Pons (tissue), 1 donor: ENCODE measurements at regions not wholly inside any gene's neighbourhood (a gene's known extent, or its start where the extent isn't known, plus 50 kb on each side); places are given as distances from the start of the nearest gene placed in this dataset.
"Not testable (repeated sequence)": the region's sequence is repeated elsewhere in the genome, so short reads cannot be mapped to it uniquely, and the experiment has no call there.

Experiments used
- DNase-seq: peaks from one replicate; pipeline ENCODE4 v3.0.0-alpha.2; 2016; ENCODE audit warnings: low spot score

DNA sequence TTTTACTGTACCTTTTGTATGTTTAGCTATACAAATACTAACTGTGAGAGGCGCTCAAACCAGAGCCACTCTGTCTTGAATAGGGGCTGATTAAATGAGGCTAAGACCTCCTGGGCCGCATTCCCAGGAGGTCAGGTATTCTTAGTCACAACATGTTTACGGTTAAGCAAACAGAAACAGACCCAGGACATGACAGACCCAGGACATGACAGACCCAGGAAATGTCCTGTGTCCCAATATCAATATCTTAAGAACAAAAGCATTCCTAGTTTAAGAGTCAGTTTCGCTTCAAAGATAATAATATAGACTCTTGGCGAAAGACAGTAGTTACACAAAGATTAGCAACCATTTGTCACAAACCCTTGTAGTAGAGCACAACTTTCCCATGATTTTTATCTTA lies 304.5 kb downstream of the CCSER2 start:
- DNase-seq, result no peak

DNA sequence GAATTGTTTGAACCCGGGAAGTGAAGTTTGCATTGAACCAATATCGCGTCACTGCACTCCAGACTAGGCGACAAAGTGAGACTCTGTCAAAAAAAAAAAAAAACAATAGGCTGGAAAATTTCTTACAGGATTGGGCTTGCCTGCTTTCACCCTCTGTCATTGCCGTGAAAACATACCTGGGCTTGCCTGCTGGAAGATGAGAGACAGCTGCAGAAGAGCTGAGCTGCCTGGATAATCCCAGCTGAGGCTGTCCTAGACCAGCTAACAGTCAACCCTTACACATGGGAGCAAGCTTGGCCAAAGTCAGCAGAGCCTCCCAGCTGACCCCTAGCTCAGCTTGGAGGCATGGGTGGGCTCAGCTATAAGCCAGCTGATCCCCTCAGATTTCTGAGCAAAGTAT lies 306.2 kb downstream of the CCSER2 start:
- no peak for DNase-seq

DNA sequence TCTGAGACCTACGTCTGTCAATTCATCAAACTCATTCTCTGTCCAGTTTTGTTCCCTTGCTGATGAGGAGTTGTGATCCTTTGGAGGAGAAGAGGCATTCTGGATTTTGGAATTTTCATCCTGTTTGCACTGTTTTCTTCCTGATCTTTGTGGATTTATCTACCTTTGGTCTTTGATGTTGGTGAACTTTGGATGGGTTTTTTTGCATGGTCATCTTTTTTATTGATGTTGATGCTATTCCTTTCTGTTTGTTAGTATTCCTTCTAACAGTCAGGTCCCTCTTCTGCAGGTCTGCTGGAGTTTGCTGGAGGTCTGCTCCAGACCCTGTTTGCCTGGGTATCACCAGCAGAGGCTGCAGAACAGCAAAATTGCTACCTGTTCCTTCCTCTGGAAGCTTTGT lies 322.2 kb downstream of the CCSER2 start:
- DNase-seq, result not testable (repeated sequence)

DNA sequence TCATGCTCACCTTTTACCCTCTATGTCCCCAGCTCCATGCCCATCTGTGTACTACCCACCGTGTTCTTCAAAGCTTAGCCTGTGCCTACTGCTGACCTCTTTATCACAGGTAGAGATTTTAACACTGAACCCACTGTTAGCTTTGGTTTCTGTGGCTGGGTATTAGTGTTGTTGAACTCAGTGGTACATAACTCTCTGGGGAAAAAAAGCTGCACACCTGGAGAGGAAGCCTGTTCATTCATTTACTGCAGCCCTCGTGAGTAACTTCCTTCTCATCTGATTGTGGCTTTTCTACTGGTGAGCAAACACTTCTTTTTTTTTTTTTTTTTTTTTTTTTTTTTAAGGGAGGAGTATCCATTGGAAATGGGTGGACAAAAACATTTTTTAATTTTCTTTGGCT lies 326.3 kb downstream of the CCSER2 start:
- DNase-seq, result no peak

DNA sequence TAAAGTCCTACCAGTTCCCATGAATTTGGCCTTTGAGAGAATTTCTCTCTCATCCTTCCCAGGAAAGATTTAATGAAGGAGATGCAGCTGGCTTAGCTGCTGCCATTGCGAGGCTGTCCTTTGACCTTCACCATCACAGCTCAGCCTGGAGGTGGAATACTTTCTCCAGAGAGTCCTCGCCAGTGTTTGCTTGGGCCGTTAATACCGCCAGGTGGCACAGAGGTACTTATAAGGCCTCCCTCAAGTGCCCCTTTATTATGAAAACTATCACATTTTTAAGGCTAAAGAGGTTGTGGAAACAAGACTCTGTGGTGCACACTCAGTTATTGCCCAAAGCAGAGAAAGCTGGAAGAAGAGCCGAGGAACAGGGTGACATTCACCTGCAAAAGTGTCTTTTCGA lies 330.6 kb downstream of the CCSER2 start:
- DNase-seq, result no peak

DNA sequence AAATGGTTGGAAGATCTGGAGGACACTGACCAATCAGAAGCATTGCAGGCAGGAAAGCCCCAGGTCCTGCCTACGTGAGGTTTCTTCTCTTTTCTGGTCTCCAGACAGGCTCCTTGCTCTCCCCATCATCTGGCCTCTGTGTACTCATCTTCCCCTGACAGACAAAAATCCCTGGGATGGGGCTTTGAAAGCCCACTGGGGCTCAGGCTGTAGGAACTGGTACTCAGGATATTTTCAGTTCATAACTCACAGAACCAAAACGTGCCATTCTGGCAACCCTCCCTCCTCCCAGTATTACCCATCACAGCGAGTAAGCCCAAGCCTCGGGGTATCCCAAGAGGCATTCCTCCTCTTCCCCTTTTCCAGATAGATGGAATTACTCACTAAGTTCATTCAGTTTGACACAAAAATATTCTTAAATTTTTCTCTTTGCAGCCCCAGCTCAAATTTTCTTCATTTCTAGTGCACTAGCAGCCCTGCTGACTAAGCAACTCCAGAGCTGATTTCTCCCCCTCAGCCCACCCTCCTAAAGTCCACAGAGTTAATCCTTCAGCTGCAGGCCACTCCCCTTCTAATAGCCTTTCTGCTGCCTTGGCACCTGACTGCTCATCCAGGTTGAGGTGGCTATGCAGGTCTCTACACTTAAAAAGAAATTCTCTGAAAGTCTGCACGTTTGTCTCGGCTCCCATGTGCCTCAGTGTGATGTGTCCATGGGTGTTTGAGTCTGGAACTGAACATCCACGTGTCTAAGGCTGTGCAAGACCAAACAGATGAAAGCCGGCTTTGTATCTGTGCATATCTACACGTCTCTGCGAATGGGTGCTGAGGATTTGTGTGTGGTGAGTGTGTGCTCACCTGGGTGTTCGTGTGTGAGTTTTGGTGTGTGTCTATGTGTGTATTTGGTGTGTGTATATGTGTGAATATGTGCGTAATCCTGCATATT lies 331.4 kb downstream of the CCSER2 start:
- DNase-seq, result no peak

DNA sequence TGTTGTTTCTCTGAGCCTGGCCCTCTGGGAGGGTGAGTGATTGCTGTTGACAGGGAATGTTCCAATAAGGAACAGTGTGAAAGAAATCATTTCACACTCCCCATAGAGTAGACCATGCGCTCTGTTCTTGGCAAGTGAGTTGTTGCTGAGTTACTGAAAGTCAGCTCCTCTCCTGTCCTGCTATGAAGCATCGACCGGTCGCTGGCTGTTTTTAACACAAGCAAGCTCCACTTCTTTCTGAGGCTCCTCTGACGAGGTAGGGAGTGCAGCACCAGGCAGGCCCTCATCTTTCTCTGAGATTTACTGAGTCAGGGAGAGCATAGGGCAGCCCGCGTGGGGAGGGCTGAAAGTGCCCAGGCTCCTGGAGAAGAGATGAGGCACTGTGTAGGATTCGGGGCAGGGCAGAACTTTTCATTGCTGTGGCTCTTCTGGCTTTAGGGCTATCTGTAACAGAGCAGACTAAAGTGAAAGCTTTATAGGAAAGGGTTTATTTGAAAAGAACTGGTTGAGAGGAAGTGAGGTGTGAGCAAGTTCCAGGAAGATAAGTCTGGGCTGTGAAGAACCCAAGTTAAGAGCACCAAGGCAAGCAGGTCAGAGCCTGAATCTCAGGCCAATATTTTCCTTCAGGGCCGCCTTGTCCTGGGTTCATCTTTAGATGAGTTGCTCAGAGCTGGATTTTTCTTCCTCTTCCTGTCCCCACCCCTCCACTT lies 332.2 kb downstream of the CCSER2 start:
- no peak for DNase-seq

DNA sequence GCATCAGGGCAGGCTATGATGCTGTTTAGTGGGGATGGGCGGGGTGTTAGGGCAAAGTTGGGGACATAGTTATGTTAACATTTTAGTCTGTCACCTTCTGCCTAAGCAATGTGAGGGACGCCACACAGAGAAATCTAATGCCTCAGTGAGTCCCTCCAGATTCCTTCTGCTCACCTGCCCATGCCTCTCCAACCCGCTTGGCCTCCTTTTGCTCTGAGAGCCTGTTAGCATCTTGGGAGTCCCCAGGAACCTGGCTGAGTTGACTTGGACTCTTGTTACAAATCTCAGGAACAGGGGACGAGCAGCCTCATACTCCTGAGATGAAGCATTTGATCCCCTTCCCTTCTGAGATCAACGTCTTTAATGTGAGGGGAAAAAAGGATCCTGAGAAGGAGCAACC lies 336.8 kb downstream of the CCSER2 start:
- no peak for DNase-seq

DNA sequence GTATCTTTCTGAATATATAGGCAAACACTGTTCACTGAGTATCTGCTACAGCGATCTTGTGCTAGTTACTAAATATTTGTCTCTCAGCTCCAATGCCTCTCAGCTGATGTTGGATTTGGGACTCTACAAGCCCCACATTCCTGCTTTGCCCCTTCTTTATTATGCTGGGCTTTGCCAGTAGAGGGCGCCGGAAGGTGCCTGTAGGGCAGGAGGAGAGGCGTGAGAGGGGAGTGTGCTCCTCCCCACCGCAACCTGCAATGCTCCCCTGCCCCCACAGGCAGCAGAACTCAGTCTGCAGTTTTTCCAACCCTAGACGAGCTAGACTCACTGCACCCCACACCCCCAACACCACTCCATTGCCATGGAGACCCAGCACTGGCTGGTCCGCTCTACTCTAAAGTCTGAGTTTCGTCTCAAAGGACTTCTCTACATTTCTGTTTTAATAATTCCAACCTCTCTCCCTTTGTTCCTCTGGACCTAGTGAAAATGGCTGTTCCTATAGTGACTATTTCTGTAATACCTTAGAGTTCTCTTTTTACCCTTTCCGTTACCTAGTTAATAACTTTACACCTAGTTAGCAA lies 337.6 kb downstream of the CCSER2 start:
- no peak for DNase-seq

DNA sequence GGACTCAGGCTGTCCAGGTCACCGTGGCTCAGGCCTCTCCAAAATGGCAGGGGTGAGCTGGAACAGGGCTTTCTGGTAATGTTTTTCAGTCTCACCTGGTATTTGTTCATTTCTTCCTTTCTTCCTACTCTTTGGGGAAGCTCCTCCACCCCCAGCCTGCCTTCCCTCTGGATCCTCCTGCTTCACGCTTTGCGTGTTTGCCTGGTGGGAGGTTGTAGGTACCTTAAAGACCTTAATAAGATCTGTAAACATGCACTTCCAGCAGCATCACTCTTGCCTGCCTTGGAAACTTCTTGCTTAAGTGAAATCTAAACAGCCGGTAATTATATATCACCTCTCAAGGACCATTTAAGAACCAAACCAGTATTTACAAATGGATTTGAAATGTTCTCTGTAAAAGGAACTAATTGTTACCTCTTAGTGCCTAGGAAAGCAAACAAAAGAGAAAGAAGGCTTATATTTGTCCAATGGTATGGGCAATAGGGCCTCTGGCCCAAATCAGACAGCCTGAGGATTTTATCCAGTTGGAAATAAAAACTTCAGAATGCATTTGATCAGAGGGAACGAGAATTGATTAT lies 339.9 kb downstream of the CCSER2 start:
- DNase-seq, result no peak

DNA sequence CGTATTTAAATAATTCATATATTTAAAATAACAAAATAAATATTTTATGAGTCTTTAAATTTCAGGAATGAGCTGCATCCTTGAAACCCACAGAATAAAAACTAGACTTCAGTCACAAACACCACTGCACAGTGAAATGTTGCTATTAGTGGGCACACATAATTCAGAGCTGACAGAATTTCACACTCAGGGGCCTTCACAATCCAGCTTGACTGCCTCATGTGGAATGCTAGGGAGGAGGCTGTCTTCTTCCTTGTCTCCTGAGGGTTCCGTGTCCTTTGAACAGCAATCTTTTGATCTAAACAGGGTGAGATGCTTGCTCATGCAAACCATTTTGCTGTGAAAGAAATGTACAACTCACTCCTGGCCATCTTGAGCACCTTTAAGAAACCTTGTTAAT lies 346.7 kb downstream of the CCSER2 start:
- DNase-seq, result no peak

DNA sequence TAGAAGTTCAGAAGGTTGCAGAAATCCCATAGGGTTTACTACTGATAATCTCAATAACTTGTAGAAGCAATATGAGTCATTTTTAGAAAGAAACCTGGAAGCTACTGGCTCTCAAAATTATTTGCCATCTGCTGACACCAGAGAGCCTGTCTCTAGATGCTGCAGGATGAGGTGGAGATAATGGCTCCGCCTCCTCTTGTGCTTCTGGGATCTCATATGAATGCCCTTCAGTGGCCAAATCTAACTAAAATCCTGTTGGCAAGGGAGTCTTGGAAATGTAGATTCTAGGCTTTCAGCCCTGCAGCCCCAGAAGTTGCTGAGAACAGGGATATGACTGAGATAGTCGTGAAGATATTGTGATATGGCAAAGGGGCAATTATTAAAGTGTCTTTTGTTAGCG lies 348.1 kb downstream of the CCSER2 start:
- peak; percentile 12 for DNase-seq

DNA sequence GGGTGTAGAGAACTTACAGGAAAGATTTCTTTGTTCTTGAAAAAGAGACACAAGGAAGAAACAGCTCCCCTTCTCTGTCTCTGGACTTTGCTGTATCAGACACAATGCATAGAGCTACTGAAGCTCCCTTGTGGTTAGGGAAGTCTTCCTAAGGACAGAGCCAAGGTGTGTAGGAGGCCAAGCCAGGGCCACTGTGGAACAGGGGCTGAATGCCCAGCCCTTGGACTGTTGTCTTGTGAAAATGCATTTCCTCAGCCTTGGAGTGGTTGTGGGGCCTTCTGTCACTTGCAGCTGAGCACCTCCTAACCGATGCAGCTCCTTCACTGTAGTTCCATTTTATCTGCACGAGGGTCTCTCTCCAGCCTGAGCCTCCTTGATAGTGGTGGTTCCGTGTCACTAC lies 353.4 kb downstream of the CCSER2 start:
- no peak for DNase-seq

DNA sequence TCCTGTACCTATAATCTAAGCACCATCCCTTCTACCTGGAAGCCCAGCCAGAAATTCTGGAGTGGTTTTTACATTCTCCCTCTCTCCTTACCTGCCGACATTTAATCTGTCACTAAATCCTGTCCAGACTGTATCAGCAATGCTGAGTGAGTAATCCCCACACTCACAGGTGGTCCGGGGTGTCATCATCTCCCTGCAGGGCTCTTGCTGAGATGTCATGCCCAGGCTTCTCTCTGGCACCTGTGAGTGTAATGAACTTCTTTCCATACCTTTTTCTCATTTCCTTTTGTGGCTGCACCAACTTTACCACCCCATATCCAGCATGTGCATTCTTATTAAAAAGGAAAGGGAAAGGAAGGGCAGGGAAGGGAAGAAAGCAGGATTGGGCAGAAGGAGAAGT lies 355.2 kb downstream of the CCSER2 start:
- DNase-seq, result no peak

DNA sequence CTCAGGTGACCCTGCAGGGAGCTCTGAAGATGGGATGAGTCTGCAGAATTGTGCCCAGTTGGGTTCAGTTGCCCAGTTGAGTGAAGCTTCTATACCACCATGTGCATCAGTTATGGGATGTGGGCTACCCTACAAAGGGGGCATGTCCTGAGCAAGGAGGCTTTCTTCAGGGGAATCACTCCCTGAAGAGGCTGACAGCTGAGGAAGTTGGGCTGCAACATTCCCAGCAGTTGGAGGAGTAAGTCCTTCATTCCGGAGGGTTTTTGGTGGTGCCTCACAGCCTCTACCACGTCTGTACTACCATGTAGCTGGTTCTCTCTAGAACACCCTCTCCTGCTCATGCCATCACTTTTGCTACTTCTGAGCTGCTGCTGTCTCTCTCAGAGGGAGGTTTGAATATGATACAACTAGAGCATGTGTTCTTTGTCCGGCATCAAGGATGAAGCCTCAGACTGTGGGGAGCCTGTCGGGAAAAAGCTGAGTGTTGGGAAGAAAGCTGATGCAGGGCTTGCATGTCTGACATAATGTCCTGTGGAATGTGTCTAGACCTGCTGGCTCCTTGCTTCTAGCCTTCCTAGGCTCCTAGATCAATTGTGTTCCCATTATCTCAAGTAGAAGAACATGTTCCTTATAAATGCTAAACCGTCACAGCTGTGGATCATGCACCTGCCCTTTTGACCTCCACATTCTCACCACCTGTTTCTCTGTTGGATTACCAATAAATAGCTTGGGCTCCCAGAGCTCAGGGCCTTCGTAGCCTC lies 355.8 kb downstream of the CCSER2 start:
- DNase-seq, result no peak

DNA sequence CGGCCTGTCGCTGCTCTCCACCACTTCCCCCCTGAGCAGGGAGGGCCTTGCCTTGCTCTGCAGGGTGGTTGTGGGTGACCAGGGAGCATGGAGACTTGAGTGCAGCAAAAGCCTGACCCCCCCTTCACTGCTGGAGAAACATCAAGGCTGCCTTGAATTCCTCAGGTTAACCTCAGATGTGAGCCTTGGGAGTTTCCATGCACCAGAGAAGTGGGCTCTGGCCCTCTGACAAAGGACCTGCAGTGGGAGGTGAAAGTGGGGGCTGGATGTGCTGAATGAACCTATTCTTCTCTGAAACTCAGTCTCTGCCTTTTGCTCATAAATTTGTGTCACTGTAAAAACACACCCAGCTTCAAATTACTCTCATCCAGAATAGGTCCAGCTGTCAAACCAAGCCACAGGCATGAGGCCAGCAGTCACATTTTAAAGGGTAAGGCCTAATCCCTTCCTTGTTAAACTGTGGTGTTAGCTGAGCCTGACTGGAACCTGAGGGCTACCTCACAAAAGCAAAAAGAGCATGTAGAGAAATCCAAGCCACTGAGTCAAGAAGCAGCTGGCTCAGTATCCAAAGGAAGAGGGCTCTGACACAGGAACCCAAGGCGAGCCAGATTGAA lies 356.8 kb downstream of the CCSER2 start:
- DNase-seq, result no peak

DNA sequence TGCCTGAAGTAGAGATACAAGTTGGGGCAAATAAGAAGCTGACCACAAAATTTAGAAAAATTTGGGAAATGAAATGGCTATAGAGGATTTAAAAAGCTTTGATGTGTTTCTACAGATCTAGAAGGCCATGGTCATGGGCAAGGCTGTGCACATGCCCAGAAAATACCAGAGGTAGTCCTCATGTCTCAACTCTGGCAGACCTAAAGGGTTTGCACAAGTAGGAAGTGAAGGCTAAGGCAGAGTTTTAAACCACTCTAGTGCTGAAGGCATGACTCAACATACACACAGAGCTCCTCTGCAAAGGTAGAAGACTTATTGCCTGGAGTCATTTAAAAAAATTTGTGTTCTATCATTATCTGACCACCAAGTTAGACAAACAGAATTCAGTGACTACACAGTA lies 364.6 kb downstream of the CCSER2 start:
- no peak for DNase-seq

DNA sequence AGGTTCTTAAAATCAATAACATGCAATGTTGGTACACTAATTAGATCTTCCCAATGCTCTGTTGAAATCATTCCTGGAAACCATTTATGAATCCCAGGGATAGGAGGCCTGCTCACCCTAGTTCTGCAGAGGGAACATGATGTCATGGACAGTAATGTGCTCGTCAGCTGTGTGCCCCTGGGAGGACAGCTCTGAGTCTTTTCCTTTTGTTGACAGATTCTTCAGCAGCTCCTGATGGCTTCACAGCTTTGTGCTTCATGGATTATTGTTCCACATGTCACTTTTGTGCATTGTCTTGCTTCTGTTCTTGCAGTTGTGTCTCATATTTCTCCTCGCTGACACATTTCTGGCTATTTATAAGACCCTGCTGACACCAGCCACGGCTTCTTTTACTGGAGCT lies 367.5 kb downstream of the CCSER2 start:
- DNase-seq, result no peak

DNA sequence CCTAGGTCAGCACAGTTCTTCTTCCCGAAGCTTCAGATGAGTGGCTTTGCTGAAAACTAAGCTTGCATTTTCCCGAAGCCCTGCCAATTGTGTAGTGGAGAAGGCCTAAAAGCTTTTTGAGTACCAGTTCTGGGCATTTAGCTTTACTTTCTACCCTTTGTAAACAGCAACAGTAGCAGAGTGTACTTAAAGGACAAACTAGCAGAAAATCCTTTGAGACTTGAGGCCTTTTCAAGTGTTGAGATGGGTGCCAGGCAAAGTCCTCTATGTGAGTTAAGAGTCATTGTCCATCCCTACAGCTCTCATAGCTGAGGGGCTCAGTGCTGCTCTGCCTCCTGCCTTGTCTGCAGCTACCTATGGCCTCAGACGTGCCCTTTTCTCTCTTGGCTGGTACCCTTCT lies 368.2 kb downstream of the CCSER2 start:
- DNase-seq, result no peak

DNA sequence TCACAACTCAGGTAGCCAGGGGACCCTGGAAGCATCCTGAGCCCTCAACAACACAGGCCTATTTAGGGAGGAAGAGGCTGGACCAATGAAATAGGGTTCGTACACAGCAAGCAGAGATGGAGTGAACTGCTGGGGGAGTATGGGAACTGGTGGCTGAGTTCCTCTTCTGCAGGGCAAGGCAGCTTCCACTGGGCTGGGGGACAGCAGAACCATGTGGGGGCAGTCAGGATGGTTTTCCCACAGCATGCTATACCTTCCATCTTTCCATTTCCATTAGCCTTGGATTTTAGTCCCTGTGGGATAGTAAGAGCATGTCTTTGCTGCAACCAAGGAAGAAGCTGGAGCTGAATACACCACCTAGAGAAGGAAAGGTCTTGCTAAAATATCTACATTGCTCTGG lies 370.6 kb downstream of the CCSER2 start:
- no peak for DNase-seq

DNA sequence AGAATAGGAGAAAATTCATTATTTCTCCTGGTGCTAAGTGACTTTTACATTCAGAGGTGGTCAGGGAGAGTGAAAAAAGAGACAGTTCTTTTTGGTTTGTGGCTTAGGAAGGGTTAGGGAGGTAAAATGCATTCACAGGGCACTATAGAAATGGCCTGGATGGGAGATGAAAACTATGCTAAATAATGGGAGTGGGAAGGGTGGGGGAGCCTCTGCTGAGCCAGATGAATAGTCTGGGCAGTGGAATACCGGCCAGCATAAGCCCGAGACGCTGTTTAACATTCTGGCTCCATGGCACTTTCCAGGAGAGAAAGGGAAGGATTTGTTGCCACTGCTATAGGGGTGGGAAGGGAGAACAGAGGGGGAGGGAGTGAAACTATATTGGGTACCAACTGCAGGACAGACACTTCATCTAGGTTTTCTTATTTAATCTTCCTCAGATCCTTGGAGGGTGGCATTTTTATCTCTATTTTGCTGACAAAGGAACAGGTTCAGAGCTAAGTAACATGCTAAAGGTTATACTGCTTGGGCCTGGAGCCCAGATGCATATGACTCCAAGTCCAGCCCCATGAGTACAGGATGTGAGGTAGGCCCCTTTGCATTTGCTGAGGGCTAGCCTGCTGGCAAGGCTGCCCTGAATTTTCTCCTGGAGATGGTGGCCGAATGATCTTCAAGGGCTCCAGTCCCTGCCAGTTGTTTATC lies 372.4 kb downstream of the CCSER2 start:
- DNase-seq, result no peak
